ENCODE measurements at regions not wholly inside any gene's neighbourhood (a gene's known extent, or its start where the extent isn't known, plus 50 kb on each side); places are given as distances from the start of the nearest gene placed in this dataset.

DNA sequence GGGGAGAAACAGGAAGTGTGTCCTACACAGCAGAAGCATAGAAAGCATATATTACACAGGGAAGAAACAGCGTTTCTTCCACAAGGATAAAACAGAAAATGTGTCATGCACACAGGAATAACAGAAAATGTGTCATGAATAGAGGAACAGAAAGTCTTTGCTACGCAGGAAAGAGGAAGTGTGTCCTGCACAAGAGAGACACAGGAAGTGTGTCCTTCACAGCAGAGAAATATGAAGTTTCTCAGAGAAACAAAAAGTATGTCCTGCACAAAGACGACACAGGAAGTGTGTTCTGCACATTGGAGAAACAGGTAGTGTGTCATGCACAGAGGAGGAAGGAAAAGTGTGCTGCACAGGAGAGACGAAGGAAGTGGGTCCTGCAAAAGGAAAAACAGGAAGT lies 835.3 kb downstream of the CDY2B start:
- TF ChIP-seq, protein P1, sequence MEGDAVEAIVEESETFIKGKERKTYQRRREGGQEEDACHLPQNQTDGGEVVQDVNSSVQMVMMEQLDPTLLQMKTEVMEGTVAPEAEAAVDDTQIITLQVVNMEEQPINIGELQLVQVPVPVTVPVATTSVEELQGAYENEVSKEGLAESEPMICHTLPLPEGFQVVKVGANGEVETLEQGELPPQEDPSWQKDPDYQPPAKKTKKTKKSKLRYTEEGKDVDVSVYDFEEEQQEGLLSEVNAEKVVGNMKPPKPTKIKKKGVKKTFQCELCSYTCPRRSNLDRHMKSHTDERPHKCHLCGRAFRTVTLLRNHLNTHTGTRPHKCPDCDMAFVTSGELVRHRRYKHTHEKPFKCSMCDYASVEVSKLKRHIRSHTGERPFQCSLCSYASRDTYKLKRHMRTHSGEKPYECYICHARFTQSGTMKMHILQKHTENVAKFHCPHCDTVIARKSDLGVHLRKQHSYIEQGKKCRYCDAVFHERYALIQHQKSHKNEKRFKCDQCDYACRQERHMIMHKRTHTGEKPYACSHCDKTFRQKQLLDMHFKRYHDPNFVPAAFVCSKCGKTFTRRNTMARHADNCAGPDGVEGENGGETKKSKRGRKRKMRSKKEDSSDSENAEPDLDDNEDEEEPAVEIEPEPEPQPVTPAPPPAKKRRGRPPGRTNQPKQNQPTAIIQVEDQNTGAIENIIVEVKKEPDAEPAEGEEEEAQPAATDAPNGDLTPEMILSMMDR (IDR thresholded peaks at IDR 0.05; ENCODE audit: low read length), result no peak
- no peak for TF ChIP-seq EZH2 (IDR thresholded peaks at IDR 0.05; ENCODE audit: borderline replicate concordance, low read length)
